ENCODE measurements at regions not wholly inside any gene's neighbourhood (a gene's known extent, or its start where the extent isn't known, plus 50 kb on each side); places are given as distances from the start of the nearest gene placed in this dataset.

GRCh38 chr5:92092239-92092638 lies 709.1 kb upstream of the ARRDC3 start:
- TF ChIP-seq CTCF (IDR thresholded peaks at IDR 0.05) = no peak
- TF ChIP-seq POLR2AphosphoS5 (IDR thresholded peaks at IDR 0.05; ENCODE audit: low read depth, low read length) = no peak
